A673 (cell line): ENCODE measurements at regions not wholly inside any gene's neighbourhood (a gene's known extent, or its start where the extent isn't known, plus 50 kb on each side); places are given as distances from the start of the nearest gene placed in this dataset.

Experiments used
- CTCF ChIP-seq: fragments of 300-800, 200-600 bp; sonication (generic); conservative IDR thresholded peaks from 2 replicates; pipeline ENCODE4 v1.5.1; 2017; ENCODE audit warnings: low read depth, mild to moderate bottlenecking, antibody characterized with exemption, low read length, moderate library complexity, mixed read lengths
- EZH2 ChIP-seq: fragments of 200-600 bp; sonication (generic); IDR thresholded peaks from 2 replicates; pipeline ENCODE4 v1.6.1; 2017; ENCODE audit warnings: borderline replicate concordance, low read depth, mild to moderate bottlenecking, mixed read lengths, antibody characterized with exemption, low read length; ENCODE audit not compliant: poor library complexity, severe bottlenecking

GRCh38 chr6:132937466-132937906 lies 123.1 kb downstream of the RPS12 start:
- TF ChIP-seq CTCF: peak; percentile 82
- TF ChIP-seq EZH2: no peak
